ENCODE measurements at regions not wholly inside any gene's neighbourhood (a gene's known extent, or its start where the extent isn't known, plus 50 kb on each side); places are given as distances from the start of the nearest gene placed in this dataset.
"Not testable (repeated sequence)": the region's sequence is repeated elsewhere in the genome, so short reads cannot be mapped to it uniquely, and the experiment has no call there.

GRCh38 chr2:150803689-150804398 lies 316.4 kb upstream of the RND3 start:
- Mint-ChIP-seq H3K36me3 (ENCODE audit: low read depth) (peaks cover 4% of the 10 kb centered on the region), H3K4me3 (no peak overlapping the region), H3K27me3 (ENCODE audit: low read depth) (no peaks in the 10 kb centered on the region), H3K27ac (ENCODE audit: unreplicated experiment) (no peak overlapping the region), H3K9me3 (peaks cover 8% of the 10 kb centered on the region), H3K4me1 (no peaks in the 10 kb centered on the region)
- DNase-seq (ENCODE audit: low read depth, low spot score), result no peak
- TF ChIP-seq CTCF (conservative IDR thresholded peaks at IDR 0.05), result no peak

DNA sequence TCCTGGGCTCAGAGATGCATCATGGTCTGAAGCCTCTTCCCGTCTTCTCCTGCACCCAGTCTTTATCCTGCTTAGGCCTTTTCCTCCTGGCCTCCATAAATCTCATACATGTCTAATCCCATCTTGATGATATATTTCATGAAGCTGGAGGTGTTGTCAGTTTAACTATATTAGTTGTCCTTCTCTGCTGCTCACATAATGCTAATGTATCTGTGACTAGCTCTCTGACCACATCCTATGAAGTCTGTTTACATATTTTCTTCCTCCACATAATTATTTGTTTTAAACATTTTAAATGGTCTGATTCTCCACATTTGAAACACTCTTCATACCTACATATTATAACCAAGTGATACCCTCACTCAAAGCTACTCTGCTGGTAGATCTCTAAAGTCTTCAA lies 315.2 kb upstream of the RND3 start:
- Mint-ChIP-seq H3K27me3 (ENCODE audit: low read depth) (no peaks in the 10 kb centered on the region), H3K27ac (ENCODE audit: unreplicated experiment) (no peak overlapping the region), H3K4me1 (no peaks in the 10 kb centered on the region), H3K36me3 (ENCODE audit: low read depth) (peaks cover 4% of the 10 kb centered on the region), H3K4me3 (no peak overlapping the region), H3K9me3 (peaks cover 8% of the 10 kb centered on the region)
- no peak for DNase-seq (ENCODE audit: low read depth, low spot score)
- no peak for TF ChIP-seq CTCF (conservative IDR thresholded peaks at IDR 0.05)

- H3K4me1 Mint-ChIP-seq; H3K27ac Mint-ChIP-seq (ENCODE audit: unreplicated experiment); DNase-seq (ENCODE audit: low read depth, low spot score); H3K27me3 Mint-ChIP-seq (ENCODE audit: low read depth); H3K4me3 Mint-ChIP-seq: not testable (repeated sequence)
- H3K9me3 Mint-ChIP-seq, result peaks cover 21% of the 10 kb centered on the region
- peaks cover 13% of the 10 kb centered on the region for H3K36me3 Mint-ChIP-seq (ENCODE audit: low read depth)
These were observed 308.8 kb upstream of the RND3 start for GRCh38 chr2:150796236-150796635.

GRCh38 chr2:150792780-150793300 lies 305.4 kb upstream of the RND3 start:
- Mint-ChIP-seq H3K9me3 (peaks cover 21% of the 10 kb centered on the region), H3K4me1 (peaks cover 7% of the 10 kb centered on the region), H3K27me3 (ENCODE audit: low read depth) (no peaks in the 10 kb centered on the region), H3K27ac (ENCODE audit: unreplicated experiment) (no peak overlapping the region), H3K4me3 (no peak overlapping the region), H3K36me3 (ENCODE audit: low read depth) (peaks cover 15% of the 10 kb centered on the region)
- TF ChIP-seq CTCF (conservative IDR thresholded peaks at IDR 0.05), result no peak
- no peak for DNase-seq (ENCODE audit: low read depth, low spot score)

DNA sequence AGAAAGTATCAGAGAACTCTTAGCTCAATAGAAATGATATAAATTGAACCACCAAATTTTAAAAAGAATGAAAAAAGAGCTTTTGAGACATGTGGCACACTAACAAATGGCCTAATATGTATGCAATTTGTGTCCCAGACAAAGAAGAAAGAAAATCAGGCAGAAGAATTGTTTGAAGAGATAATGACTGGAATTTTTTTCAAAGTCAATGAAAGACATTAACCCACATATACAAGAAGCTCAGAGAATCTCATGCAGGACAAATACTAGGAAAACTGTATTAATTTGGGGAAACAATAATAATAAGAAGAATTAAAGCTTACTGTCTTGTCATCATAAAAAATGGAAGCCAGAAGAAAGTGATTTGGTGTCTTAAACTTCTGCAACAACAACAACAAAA lies 304.1 kb upstream of the RND3 start:
- H3K36me3 Mint-ChIP-seq (ENCODE audit: low read depth), result peaks cover 15% of the 10 kb centered on the region
- H3K4me1 Mint-ChIP-seq, result peaks cover 8% of the 10 kb centered on the region
- H3K4me3 Mint-ChIP-seq, result no peak overlapping the region
- no peak overlapping the region for H3K27ac Mint-ChIP-seq (ENCODE audit: unreplicated experiment)
- no peak for TF ChIP-seq CTCF (conservative IDR thresholded peaks at IDR 0.05)
- H3K27me3 Mint-ChIP-seq (ENCODE audit: low read depth), result no peaks in the 10 kb centered on the region
- DNase-seq (ENCODE audit: low read depth, low spot score), result no peak
- H3K9me3 Mint-ChIP-seq, result peaks cover 19% of the 10 kb centered on the region

DNA sequence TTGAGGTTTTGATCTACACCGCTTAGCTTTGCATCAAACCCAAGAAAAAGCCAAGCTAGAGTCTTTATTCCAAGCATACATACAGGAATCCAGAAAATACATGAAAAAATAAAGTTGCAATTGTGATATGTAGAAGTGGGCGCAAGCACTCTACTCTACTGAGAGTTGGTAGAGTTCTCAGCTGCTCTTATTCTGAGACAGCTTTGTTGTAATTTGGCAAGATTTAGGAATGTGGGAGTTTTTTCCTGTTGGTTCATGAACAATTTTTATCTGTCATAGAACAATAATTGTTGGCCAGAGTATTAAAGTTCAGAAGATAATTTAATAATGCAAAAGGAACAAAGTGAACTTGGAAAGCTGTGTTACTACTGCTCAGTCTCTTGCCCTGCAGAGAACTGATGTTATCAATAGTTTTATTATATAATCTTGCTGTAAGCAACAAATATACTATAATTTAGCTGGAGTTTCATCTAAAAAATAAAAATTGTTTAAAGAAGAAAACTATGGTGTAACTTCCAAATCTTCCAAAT lies 302.0 kb upstream of the RND3 start:
- Mint-ChIP-seq H3K4me1 (peaks cover 5% of the 10 kb centered on the region), H3K27ac (ENCODE audit: unreplicated experiment) (no peak overlapping the region), H3K27me3 (ENCODE audit: low read depth) (no peaks in the 10 kb centered on the region), H3K4me3 (no peak overlapping the region), H3K9me3 (peaks cover 12% of the 10 kb centered on the region), H3K36me3 (ENCODE audit: low read depth) (peaks cover 11% of the 10 kb centered on the region)
- no peak for DNase-seq (ENCODE audit: low read depth, low spot score)
- no peak for TF ChIP-seq CTCF (conservative IDR thresholded peaks at IDR 0.05)

Measured in neural crest cell (in vitro differentiated cells).